ENCODE measurements at regions not wholly inside any gene's neighbourhood (a gene's known extent, or its start where the extent isn't known, plus 50 kb on each side); places are given as distances from the start of the nearest gene placed in this dataset.

- TF ChIP-seq RFX5 (IDR thresholded peaks at IDR 0.05; ENCODE audit: borderline replicate concordance, low read depth, low read length): no peak
- TF ChIP-seq RAD21 (IDR thresholded peaks at IDR 0.05 in 1 of 2, conservative IDR thresholded peaks at IDR 0.05 in 1 of 2; ENCODE audit: low read depth in 2 of 2, low read length in 2 of 2): no peak
- TF ChIP-seq SIX5 (IDR thresholded peaks at IDR 0.05; ENCODE audit: low read depth, low read length): no peak
- TF ChIP-seq MAFK (IDR thresholded peaks at IDR 0.05; ENCODE audit: low read depth, low read length): no peak
Observed at GRCh38 chr11:122229481-122230384, 113.7 kb upstream of the BLID start.

All from H1 (cell line).